ENCODE measurements at regions not wholly inside any gene's neighbourhood (a gene's known extent, or its start where the extent isn't known, plus 50 kb on each side); places are given as distances from the start of the nearest gene placed in this dataset.
A peak's percentile ranks its signal among the peaks of the same experiment; 100 is the strongest.

DNA sequence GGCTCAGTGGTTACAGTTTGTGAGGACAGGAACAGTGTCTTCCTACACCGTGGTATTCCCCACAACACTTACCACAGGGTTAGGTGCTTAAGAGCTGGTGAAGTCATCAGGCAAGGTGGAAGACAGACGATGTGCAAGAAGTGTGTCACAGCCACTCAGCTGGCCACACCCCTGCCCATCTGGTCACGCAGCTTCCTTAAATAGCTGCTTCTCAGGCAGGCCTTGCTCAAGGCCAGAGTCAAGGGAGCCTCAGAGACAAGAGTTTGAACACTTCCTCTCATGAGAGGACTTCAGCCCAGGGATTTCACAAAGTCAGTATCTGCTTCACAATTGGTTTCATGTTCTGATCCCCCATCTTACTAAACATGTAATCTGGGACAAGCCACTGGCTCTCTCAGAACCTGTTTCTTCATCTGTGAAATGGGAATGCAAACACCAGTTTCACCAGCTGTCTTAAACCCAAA is 80.3 kb upstream of the FRY start:
- Histone ChIP-seq H3K27ac (no peak overlapping the region), H3K36me3 (no peaks in the 10 kb centered on the region), H3K4me3 (no peak overlapping the region), H3K4me1 (ENCODE audit: low read depth) (peaks cover 15% of the 10 kb centered on the region), H3K27me3 (no peaks in the 10 kb centered on the region), H3K9me3 (ENCODE audit: low read depth) (no peaks in the 10 kb centered on the region)
- TF ChIP-seq, protein P1, sequence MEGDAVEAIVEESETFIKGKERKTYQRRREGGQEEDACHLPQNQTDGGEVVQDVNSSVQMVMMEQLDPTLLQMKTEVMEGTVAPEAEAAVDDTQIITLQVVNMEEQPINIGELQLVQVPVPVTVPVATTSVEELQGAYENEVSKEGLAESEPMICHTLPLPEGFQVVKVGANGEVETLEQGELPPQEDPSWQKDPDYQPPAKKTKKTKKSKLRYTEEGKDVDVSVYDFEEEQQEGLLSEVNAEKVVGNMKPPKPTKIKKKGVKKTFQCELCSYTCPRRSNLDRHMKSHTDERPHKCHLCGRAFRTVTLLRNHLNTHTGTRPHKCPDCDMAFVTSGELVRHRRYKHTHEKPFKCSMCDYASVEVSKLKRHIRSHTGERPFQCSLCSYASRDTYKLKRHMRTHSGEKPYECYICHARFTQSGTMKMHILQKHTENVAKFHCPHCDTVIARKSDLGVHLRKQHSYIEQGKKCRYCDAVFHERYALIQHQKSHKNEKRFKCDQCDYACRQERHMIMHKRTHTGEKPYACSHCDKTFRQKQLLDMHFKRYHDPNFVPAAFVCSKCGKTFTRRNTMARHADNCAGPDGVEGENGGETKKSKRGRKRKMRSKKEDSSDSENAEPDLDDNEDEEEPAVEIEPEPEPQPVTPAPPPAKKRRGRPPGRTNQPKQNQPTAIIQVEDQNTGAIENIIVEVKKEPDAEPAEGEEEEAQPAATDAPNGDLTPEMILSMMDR (IDR thresholded peaks at IDR 0.05; ENCODE audit: low read depth, low read length), result no peak
- peak in 1 of 2 donors; percentile 8 for DNase-seq (ENCODE audit: low read depth in 1 of 2, low spot score in 1 of 2)

DNA sequence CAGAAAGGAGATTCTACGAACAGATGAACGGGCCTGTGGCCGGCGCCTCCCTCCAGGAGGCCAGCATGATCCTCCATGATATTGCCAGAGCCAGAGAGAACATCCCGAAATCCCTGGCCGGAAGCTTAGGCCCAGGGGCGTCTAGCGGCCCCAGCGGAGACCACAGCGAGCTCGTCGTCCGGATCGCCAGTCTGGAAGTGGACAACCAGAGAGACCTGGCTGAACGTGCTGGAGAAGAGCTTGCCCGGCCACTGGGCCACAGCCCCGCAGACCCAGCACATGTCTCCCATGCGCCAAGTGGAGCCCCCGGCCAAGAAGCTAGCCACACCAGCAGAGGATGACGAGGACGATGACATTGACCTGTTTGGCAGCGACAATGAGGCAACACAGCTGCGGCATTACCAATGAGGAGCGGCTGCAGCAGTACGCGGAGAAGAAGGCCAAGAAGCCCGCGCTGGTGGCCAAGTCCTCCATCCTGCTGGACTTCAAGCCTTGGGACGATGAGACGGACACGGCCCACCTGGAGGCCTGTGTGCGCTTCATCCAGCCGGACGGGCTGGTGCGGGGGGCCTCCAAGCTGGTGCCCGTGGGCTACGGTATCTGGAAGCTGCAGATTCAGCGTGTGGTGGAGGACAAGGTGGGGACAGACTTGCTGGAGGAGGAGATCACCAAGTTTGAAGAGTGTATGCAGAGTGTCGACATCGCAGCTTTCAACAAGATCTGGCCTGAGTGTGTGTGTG is 78.8 kb upstream of the FRY start:
- Histone ChIP-seq H3K4me1 (ENCODE audit: low read depth) (peaks cover 10% of the 10 kb centered on the region), H3K36me3 (no peaks in the 10 kb centered on the region), H3K27me3 (no peaks in the 10 kb centered on the region), H3K4me3 (no peak overlapping the region), H3K9me3 (ENCODE audit: low read depth) (no peaks in the 10 kb centered on the region), H3K27ac (no peak overlapping the region)
- DNase-seq (ENCODE audit: low read depth in 1 of 2, low spot score in 1 of 2), result peak in 1 of 2 donors; percentile 69
- TF ChIP-seq, protein P1 (IDR thresholded peaks at IDR 0.05; ENCODE audit: low read depth, low read length), result no peak

DNA sequence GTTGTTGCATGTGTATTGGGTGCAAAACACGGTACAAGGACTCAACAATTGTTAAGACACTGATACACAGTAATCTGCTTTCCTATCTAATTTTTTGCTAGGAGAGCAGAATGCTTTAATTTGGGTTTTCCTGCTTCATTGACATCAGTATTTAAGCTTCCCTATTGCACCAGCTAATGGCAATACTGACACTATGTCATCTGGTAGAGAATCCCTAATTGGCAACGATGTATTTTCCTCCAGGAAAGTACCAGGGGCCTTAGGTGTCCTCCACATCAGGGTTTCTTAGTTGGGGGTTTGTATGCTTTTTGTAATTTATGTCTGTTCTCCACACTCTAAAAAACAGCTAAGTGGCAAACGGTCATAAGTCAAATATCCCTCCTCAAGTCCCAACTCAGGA is 76.5 kb upstream of the FRY start:
- H3K27ac ChIP-seq, result no peak overlapping the region
- peaks cover 10% of the 10 kb centered on the region for H3K4me1 ChIP-seq (ENCODE audit: low read depth)
- no peaks in the 10 kb centered on the region for H3K9me3 ChIP-seq (ENCODE audit: low read depth)
- no peaks in the 10 kb centered on the region for H3K36me3 ChIP-seq
- no peak for DNase-seq (ENCODE audit: low read depth in 1 of 2, low spot score in 1 of 2)
- H3K4me3 ChIP-seq, result no peak overlapping the region
- no peaks in the 10 kb centered on the region for H3K27me3 ChIP-seq
- TF ChIP-seq, protein P1 (IDR thresholded peaks at IDR 0.05; ENCODE audit: low read depth, low read length), result no peak

DNA sequence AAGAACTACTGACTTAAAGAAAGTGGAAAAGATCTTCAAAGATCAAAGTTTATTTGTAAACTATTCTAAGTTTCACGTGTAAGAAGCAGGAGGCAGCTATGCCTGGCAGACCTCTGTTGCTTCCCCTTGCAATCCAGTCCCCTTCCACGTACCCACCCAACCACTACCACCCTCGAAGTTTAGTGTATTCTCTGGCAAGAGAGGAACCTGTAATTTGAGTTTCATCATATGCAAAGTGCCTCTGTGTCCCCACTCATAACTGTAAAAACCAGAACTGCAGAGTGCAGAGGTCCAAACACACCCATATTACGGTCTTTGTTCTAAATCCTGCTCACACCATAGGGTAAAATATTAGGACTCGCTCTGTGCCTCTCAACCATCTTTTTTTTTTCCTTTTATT is 75.8 kb upstream of the FRY start:
- Histone ChIP-seq H3K4me1 (ENCODE audit: low read depth) (peaks cover 10% of the 10 kb centered on the region), H3K4me3 (no peak overlapping the region), H3K27me3 (no peaks in the 10 kb centered on the region), H3K27ac (no peak overlapping the region), H3K36me3 (no peaks in the 10 kb centered on the region), H3K9me3 (ENCODE audit: low read depth) (no peaks in the 10 kb centered on the region)
- no peak for DNase-seq (ENCODE audit: low read depth in 1 of 2, low spot score in 1 of 2)
- TF ChIP-seq, protein P1 (IDR thresholded peaks at IDR 0.05; ENCODE audit: low read depth, low read length), result no peak

DNA sequence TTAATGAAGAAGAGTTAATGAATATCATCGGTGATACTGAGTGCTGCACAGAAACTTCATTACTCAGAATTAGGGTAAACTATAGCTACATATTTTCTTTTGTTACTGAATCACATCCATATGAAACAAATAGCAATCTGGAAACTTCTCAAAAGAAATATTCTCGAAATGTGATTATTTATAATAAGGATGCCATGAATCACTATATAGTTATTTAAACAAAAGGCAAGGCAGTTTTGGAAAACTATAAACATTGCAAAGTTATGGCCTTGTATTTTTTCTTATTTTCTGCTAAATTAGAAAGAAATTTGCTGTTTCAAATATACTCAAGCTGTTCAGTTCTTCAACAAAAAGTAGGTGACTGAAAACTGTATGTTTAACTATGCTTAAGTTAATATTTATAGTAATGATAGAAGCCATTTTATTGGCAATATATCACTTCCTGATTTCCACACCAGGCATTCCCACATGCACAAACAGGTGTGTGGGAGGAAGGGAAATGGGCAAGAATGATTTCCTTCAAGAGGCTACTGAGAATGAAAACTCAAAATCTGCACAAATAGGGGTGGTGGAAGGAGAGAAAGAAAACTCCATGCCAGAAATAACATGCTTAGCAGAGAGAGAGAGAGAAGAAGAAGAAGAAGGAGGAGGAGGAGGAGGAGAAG is 74.5 kb upstream of the FRY start:
- Histone ChIP-seq H3K4me1 (ENCODE audit: low read depth) (peaks cover 4% of the 10 kb centered on the region), H3K36me3 (no peaks in the 10 kb centered on the region), H3K27me3 (no peaks in the 10 kb centered on the region), H3K4me3 (no peak overlapping the region), H3K27ac (no peak overlapping the region), H3K9me3 (ENCODE audit: low read depth) (no peaks in the 10 kb centered on the region)
- TF ChIP-seq, protein P1 (IDR thresholded peaks at IDR 0.05; ENCODE audit: low read depth, low read length), result no peak
- no peak for DNase-seq (ENCODE audit: low read depth in 1 of 2, low spot score in 1 of 2)
